IMR-90 (cell line): ENCODE measurements at regions not wholly inside any gene's neighbourhood (a gene's known extent, or its start where the extent isn't known, plus 50 kb on each side); places are given as distances from the start of the nearest gene placed in this dataset.

ENCODE experiments used
- ATAC-seq: fragments of 200-7000 bp; cut with Tn5 transposase; 2 replicates; pipeline ENCODE4 v1.9.1; 2020; ENCODE audit warnings: low read depth, mild to moderate bottlenecking, moderate library complexity
- BruUV-seq: library from RNA; stranded (reverse); fragments of 400-500 nt; replicated peaks from 2 replicates; lab custom pipeline; 2021; lab: Mats Ljungman, UMichigan
- CTCF ChIA-PET: fragments of 300-600 bp; formaldehyde crosslinking; extraction: SDS; loops from one replicate; lab custom pipeline; 2021; ENCODE audit warnings: antibody characterized with exemption; lab: Yijun Ruan, JAX
- POLR2A ChIA-PET: fragments of 300-600 bp; sonication (Branson Sonifier 250); formaldehyde crosslinking; loops from one replicate; lab custom pipeline; 2022; ENCODE audit warnings: antibody characterized with exemption; ENCODE audit not compliant: unreplicated experiment; lab: Charles Lee
- DNase-seq: peaks from one replicate; pipeline ENCODE4 v3.0.0; 2013
- H2AFZ ChIP-seq: replicated peaks from 2 replicates; pipeline ENCODE3; 2013; ENCODE audit warnings: low read length, mild to moderate bottlenecking; ENCODE audit not compliant: poor library complexity
- H2AK5ac ChIP-seq: 2 replicates; pipeline ENCODE4 v1.6.1; 2013; ENCODE audit warnings: low read depth, low read length, inconsistent platforms
- H2AK9ac ChIP-seq: replicated peaks from 2 replicates; pipeline ENCODE3; 2013; ENCODE audit warnings: mild to moderate bottlenecking, low read depth, low read length, moderate library complexity; ENCODE audit not compliant: poor library complexity
- H2BK120ac ChIP-seq: 2 replicates; pipeline ENCODE4 v1.6.1; 2013; ENCODE audit warnings: low read depth, low read length, inconsistent platforms
- H2BK15ac ChIP-seq: 3 replicates; pipeline ENCODE4 v1.6.1; 2013; ENCODE audit warnings: low read depth, low read length, inconsistent platforms
- H2BK20ac ChIP-seq: 2 replicates; pipeline ENCODE4 v1.6.1; 2013; ENCODE audit warnings: low read depth, mild to moderate bottlenecking, inconsistent platforms, low read length, moderate library complexity
- H2BK5ac ChIP-seq: 2 replicates; pipeline ENCODE4 v1.6.1; 2013; ENCODE audit warnings: mild to moderate bottlenecking, low read depth, low read length, inconsistent platforms; ENCODE audit not compliant: poor library complexity, severe bottlenecking
- H3K14ac ChIP-seq: replicated peaks from 2 replicates; pipeline ENCODE4 v1.6.1; 2013; ENCODE audit warnings: low read depth, low read length, inconsistent platforms
- H3K18ac ChIP-seq: 2 replicates; pipeline ENCODE4 v1.6.1; 2013; ENCODE audit warnings: low read depth, low read length, control low read depth
- H3K23ac ChIP-seq: 2 replicates; pipeline ENCODE4 v1.6.1; 2013; ENCODE audit warnings: low read depth, low read length, inconsistent platforms
- H3K27ac ChIP-seq: 2 replicates; pipeline ENCODE4 v1.5.1; 2013; ENCODE audit warnings: mild to moderate bottlenecking, control low read depth, low read length; ENCODE audit not compliant: insufficient read depth
- H3K27me3 ChIP-seq: 2 replicates; pipeline ENCODE4 v1.6.1; 2013; ENCODE audit warnings: low read length; ENCODE audit not compliant: control insufficient read depth, insufficient read depth
- H3K36me3 ChIP-seq: 2 replicates; pipeline ENCODE4 v1.6.1; 2013; ENCODE audit warnings: low read length, mixed read lengths; ENCODE audit not compliant: control insufficient read depth, insufficient read depth
- H3K4ac ChIP-seq: 2 replicates; pipeline ENCODE4 v1.6.1; 2013; ENCODE audit warnings: low read depth, low read length, inconsistent platforms
- H3K4me1 ChIP-seq: 2 replicates; pipeline ENCODE4 v1.6.1; 2013; ENCODE audit warnings: low read length, mixed read lengths; ENCODE audit not compliant: control insufficient read depth, insufficient read depth
- H3K4me2 ChIP-seq: 2 replicates; pipeline ENCODE4 v1.6.1; 2013; ENCODE audit warnings: low read depth, mild to moderate bottlenecking, control low read depth, low read length, moderate library complexity
- H3K4me3 ChIP-seq: 2 replicates; pipeline ENCODE4 v1.5.1; 2013; ENCODE audit warnings: low read depth, mild to moderate bottlenecking, control low read depth, low read length, moderate library complexity; ENCODE audit not compliant: insufficient read depth
- H3K56ac ChIP-seq: 2 replicates; pipeline ENCODE4 v1.6.1; 2013; ENCODE audit warnings: low read length, inconsistent platforms; ENCODE audit not compliant: insufficient read depth; ENCODE audit errors: extremely low read depth
- H3K79me1 ChIP-seq, 2 experiments: 2 replicates each; pipeline ENCODE4 v1.6.1; 2013; ENCODE audit warnings: low read length in 2 of 2, inconsistent platforms in 1 of 2, low read depth in 1 of 2
- H3K9ac ChIP-seq: 2 replicates; pipeline ENCODE4 v1.6.1; 2013; ENCODE audit warnings: low read depth, low read length, control low read depth
- H3K9me1 ChIP-seq: 2 replicates; pipeline ENCODE4 v1.6.1; 2013; ENCODE audit warnings: low read length, inconsistent platforms; ENCODE audit not compliant: insufficient read depth
- H3K9me3 ChIP-seq: 2 replicates; pipeline ENCODE4 v1.6.1; 2013; ENCODE audit warnings: low read length; ENCODE audit not compliant: control insufficient read depth, insufficient read depth
- H4K20me1 ChIP-seq: 2 replicates; pipeline ENCODE4 v1.6.1; 2013; ENCODE audit warnings: low read length, inconsistent platforms; ENCODE audit not compliant: insufficient read depth
- H4K5ac ChIP-seq: 2 replicates; pipeline ENCODE4 v1.6.1; 2013; ENCODE audit warnings: mild to moderate bottlenecking, low read depth, low read length, control low read depth
- H4K8ac ChIP-seq, 2 experiments: 2 replicates each; pipeline ENCODE4 v1.6.1; 2013; ENCODE audit warnings: low read depth in 2 of 2, low read length in 2 of 2, control low read depth in 1 of 2, inconsistent platforms in 1 of 2
- H4K91ac ChIP-seq: 2 replicates; pipeline ENCODE4 v1.6.1; 2013; ENCODE audit warnings: low read depth, low read length, inconsistent platforms; ENCODE audit not compliant: insufficient read depth
- CEBPB ChIP-seq: IDR thresholded peaks from 2 replicates; pipeline ENCODE4 v1.6.1; 2012; ENCODE audit warnings: low read depth, low read length, improper control_type of control experiment
- MAZ ChIP-seq: IDR thresholded peaks from 2 replicates; pipeline ENCODE4 v1.6.1; 2012; ENCODE audit warnings: low read depth, mild to moderate bottlenecking, low read length, improper control_type of control experiment, moderate library complexity, borderline replicate concordance
- RAD21 ChIP-seq: IDR thresholded peaks from 2 replicates; pipeline ENCODE4 v1.6.1; 2012; ENCODE audit warnings: low read length, improper control_type of control experiment
- RFX5 ChIP-seq: IDR thresholded peaks from 2 replicates; pipeline ENCODE4 v1.8.0; 2012; ENCODE audit warnings: low read depth, mild to moderate bottlenecking, low read length, moderate library complexity
- SMC3 ChIP-seq: fragments of 150-350 bp; IDR thresholded peaks from 2 replicates; pipeline ENCODE4 v1.6.1; 2016; ENCODE audit warnings: low read depth, mild to moderate bottlenecking, antibody characterized with exemption, low read length, moderate library complexity
- WGBS, 2 experiments: methylation state at CpG; one replicate each; pipeline versions ENCODE4 v1.1.5 to v1.1.7; 2013; ENCODE audit warnings: missing lambda C conversion rate in 2 of 2; ENCODE audit not compliant: insufficient read length in 1 of 2; ENCODE audit errors: extremely low coverage in 2 of 2; 5-methylcytosine and 5-hydroxymethylcytosine counted together
- dilution Hi-C: fragments of 300-500 bp; cut with HindIII; formaldehyde crosslinking; loops from one replicate; pipeline ENCODE4 v1.14.3; 2018; ENCODE audit warnings: low sequenced_read_pairs; ENCODE audit not compliant: unreplicated experiment
- in situ Hi-C: fragments of 300-500 bp; cut with MboI; formaldehyde crosslinking; loops from 3 replicates; pipeline ENCODE4 v1.14.3; 2019; ENCODE audit warnings: low sequenced_read_pairs, inconsistent platforms, mixed read lengths
- intact Hi-C: fragments of 100-400 bp; cut with micrococcal nuclease; formaldehyde crosslinking; loops from 2 replicates; pipeline ENCODE4 v1.10.0; 2022

DNA sequence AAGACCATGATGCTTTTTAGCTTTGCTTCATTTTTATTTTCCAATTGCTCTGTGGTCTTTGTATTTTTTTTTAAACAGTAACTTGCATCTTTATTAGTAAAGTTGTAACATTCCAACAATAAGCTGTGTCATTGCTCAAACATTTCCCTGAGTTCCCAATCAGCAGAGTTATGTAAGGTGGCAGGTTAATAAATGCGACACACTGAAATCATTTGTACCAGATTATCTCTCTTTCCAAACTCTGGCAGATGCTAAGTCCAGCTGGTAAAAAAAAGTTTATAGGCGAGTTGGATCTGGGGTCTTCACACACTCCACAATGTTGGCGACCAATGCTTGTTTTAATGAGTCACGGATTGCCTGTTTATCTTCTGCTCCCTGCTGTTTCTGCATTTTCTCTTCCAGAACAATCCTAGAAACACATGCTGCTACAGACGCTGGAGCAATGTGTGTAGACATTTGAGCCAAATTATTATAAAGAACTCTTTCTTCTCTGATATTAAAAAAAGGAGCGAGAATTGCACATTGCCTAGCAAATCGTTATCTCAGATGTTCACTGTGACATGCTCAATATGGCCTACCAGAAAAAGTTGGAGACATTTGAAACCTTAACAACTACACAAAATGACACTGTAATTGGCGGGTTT is 113.6 kb upstream of the IFNGR1 start:
- BruUV-seq, result no TSS peak
- no peak overlapping the region for H4K91ac ChIP-seq
- no peak overlapping the region for H3K14ac ChIP-seq
- H2BK5ac ChIP-seq, result no peak overlapping the region
- no peak overlapping the region for H3K27ac ChIP-seq
- H2BK20ac ChIP-seq, result no peak overlapping the region
- no peak overlapping the region for H3K4me3 ChIP-seq
- H3K36me3 ChIP-seq, result no peaks in the 10 kb centered on the region
- no peaks in the 10 kb centered on the region for H3K79me1 ChIP-seq
- H3K9me1 ChIP-seq, result no peaks in the 10 kb centered on the region
- CTCF ChIA-PET, result no interaction called here
- WGBS, 2 experiments, result 0% methylated on average over 1 of the region's 8 CpGs; no CpG with 5 or more reads in 1 of the 2 experiments
- H3K4me1 ChIP-seq, result no peaks in the 10 kb centered on the region
- no peak overlapping the region for H3K9ac ChIP-seq
- ATAC-seq (no peak), DNase-seq (no peak)
- no peaks in the 10 kb centered on the region for H3K9me3 ChIP-seq
- H3K4ac ChIP-seq, result no peak overlapping the region
- no peak overlapping the region for H2AK9ac ChIP-seq
- no peak for TF ChIP-seq SMC3
- no peak for TF ChIP-seq RAD21
- no peak for TF ChIP-seq RFX5
- TF ChIP-seq MAZ, result no peak
- no peak for TF ChIP-seq CEBPB
- intact Hi-C loops (no loop called here), in situ Hi-C loops (no loop called here), dilution Hi-C loops (no loop called here)
- no peaks in the 10 kb centered on the region for H4K20me1 ChIP-seq
- no peak overlapping the region for H3K56ac ChIP-seq
- no peak overlapping the region for H3K23ac ChIP-seq
- H2BK120ac ChIP-seq, result no peak overlapping the region
- POLR2A ChIA-PET, result no interaction called here
- H2AK5ac ChIP-seq, result no peak overlapping the region
- no peak overlapping the region for H2BK15ac ChIP-seq
- no peak overlapping the region for H3K18ac ChIP-seq
- peaks cover 7% of the 10 kb centered on the region; the same call in 1 of the 2 replicates for H3K27me3 ChIP-seq
- no peak overlapping the region for H4K5ac ChIP-seq
- H2AFZ ChIP-seq, result no peak overlapping the region
- H4K8ac ChIP-seq, result no peak overlapping the region
- H3K4me2 ChIP-seq, result no peak overlapping the region
